ENCODE measurements at regions not wholly inside any gene's neighbourhood (a gene's known extent, or its start where the extent isn't known, plus 50 kb on each side); places are given as distances from the start of the nearest gene placed in this dataset.

- DNase-seq: no peak
These were observed 364.1 kb upstream of the SFSWAP start for GRCh38 chr12:131346555-131347344.

GRCh38 chr12:131347345-131347714, 363.6 kb upstream of the SFSWAP start:
- DNase-seq: no peak

- no peak for DNase-seq
These were observed 363.2 kb upstream of the SFSWAP start for GRCh38 chr12:131347732-131348131.

GRCh38 chr12:131348231-131348630, 362.7 kb upstream of the SFSWAP start:
- no peak for DNase-seq

- no peak for DNase-seq
These were observed 362.2 kb upstream of the SFSWAP start for GRCh38 chr12:131348646-131349045.

- no peak for DNase-seq
These were observed 361.3 kb upstream of the SFSWAP start for GRCh38 chr12:131349397-131350127.

- DNase-seq: no peak
These were observed 360.0 kb upstream of the SFSWAP start for GRCh38 chr12:131350943-131351318.

- no peak for DNase-seq
These were observed 359.4 kb upstream of the SFSWAP start for GRCh38 chr12:131351319-131352028.

GRCh38 chr12:131352296-131352900, 358.5 kb upstream of the SFSWAP start:
- DNase-seq: no peak

- DNase-seq: no peak
These were observed 357.5 kb upstream of the SFSWAP start for GRCh38 chr12:131353376-131353775.

GRCh38 chr12:131353826-131354225, 357.1 kb upstream of the SFSWAP start:
- no peak for DNase-seq

GRCh38 chr12:131355361-131356245, 355.3 kb upstream of the SFSWAP start:
- no peak for DNase-seq

GRCh38 chr12:131356485-131357184, 354.3 kb upstream of the SFSWAP start:
- DNase-seq: no peak

- no peak for DNase-seq
These were observed 353.6 kb upstream of the SFSWAP start for GRCh38 chr12:131357185-131357747.

GRCh38 chr12:131357920-131358319, 353.0 kb upstream of the SFSWAP start:
- DNase-seq: no peak

GRCh38 chr12:131362291-131363211, 348.3 kb upstream of the SFSWAP start:
- DNase-seq: no peak

- no peak for DNase-seq
These were observed 347.5 kb upstream of the SFSWAP start for GRCh38 chr12:131363393-131363792.

- no peak for DNase-seq
These were observed 346.9 kb upstream of the SFSWAP start for GRCh38 chr12:131363841-131364495.
